ENCODE measurements at regions not wholly inside any gene's neighbourhood (a gene's known extent, or its start where the extent isn't known, plus 50 kb on each side); places are given as distances from the start of the nearest gene placed in this dataset.

GRCh38 chr3:159669766-159670165, 318.9 kb upstream of the IL12A start:
- Histone ChIP-seq H3K27me3 (ENCODE audit: low read length) (no peaks in the 10 kb centered on the region), H2AFZ (ENCODE audit: low read depth, low read length, severe bottlenecking) (no peak overlapping the region), H3F3A (ENCODE audit: insufficient read depth) (no peaks in the 10 kb centered on the region), H3K9me3 (ENCODE audit: insufficient read depth, low read length) (no peaks in the 10 kb centered on the region), H3K27ac (ENCODE audit: low read depth, low read length) (no peak overlapping the region), H3K36me3 (ENCODE audit: low read length) (no peaks in the 10 kb centered on the region), H3K9ac (ENCODE audit: low read length) (no peak overlapping the region), H4K20me1 (ENCODE audit: low read depth, low read length) (no peaks in the 10 kb centered on the region), H3K79me2 (ENCODE audit: insufficient read depth, low read length) (no peaks in the 10 kb centered on the region), H3K4me2 (ENCODE audit: low read depth, low read length, poor library complexity, severe bottlenecking) (no peak overlapping the region), H3K4me3 (ENCODE audit: insufficient read depth, low read length, poor library complexity, severe bottlenecking) (no peak overlapping the region), H3K9me2 (replicated peaks; ENCODE audit: insufficient read depth, low read length) (no peaks in the 10 kb centered on the region)
- TF ChIP-seq EZH2phosphoT487 (conservative IDR thresholded peaks at IDR 0.05; ENCODE audit: low read length) (no peak), CTCF (IDR thresholded peaks at IDR 0.05; ENCODE audit: insufficient read depth, low read length, poor library complexity, severe bottlenecking) (no peak)

GRCh38 chr3:159672728-159673688, 315.6 kb upstream of the IL12A start:
- H3K9me3 ChIP-seq (ENCODE audit: insufficient read depth, low read length): no peaks in the 10 kb centered on the region
- no peak overlapping the region for H3K27ac ChIP-seq (ENCODE audit: low read depth, low read length)
- no peaks in the 10 kb centered on the region for H4K20me1 ChIP-seq (ENCODE audit: low read depth, low read length)
- H3K9me2 ChIP-seq (replicated peaks; ENCODE audit: insufficient read depth, low read length): no peaks in the 10 kb centered on the region
- no peaks in the 10 kb centered on the region for H3K79me2 ChIP-seq (ENCODE audit: insufficient read depth, low read length)
- H3K27me3 ChIP-seq (ENCODE audit: low read length): no peaks in the 10 kb centered on the region
- H3K4me2 ChIP-seq (ENCODE audit: low read depth, low read length, poor library complexity, severe bottlenecking): no peak overlapping the region
- H3K36me3 ChIP-seq (ENCODE audit: low read length): no peaks in the 10 kb centered on the region
- no peak overlapping the region for H3K9ac ChIP-seq (ENCODE audit: low read length)
- no peaks in the 10 kb centered on the region for H3F3A ChIP-seq (ENCODE audit: insufficient read depth)
- no peak for TF ChIP-seq CTCF (IDR thresholded peaks at IDR 0.05; ENCODE audit: insufficient read depth, low read length, poor library complexity, severe bottlenecking)
- TF ChIP-seq EZH2phosphoT487 (conservative IDR thresholded peaks at IDR 0.05; ENCODE audit: low read length): no peak
- H2AFZ ChIP-seq (ENCODE audit: low read depth, low read length, severe bottlenecking): no peak overlapping the region
- no peak overlapping the region for H3K4me3 ChIP-seq (ENCODE audit: insufficient read depth, low read length, poor library complexity, severe bottlenecking)

- H4K20me1 ChIP-seq (ENCODE audit: low read depth, low read length): no peaks in the 10 kb centered on the region
- H3K36me3 ChIP-seq (ENCODE audit: low read length): no peaks in the 10 kb centered on the region
- H3F3A ChIP-seq (ENCODE audit: insufficient read depth): no peaks in the 10 kb centered on the region
- no peak overlapping the region for H3K4me2 ChIP-seq (ENCODE audit: low read depth, low read length, poor library complexity, severe bottlenecking)
- no peak overlapping the region for H3K27ac ChIP-seq (ENCODE audit: low read depth, low read length)
- H3K4me3 ChIP-seq (ENCODE audit: insufficient read depth, low read length, poor library complexity, severe bottlenecking): no peak overlapping the region
- H3K9ac ChIP-seq (ENCODE audit: low read length): no peak overlapping the region
- no peaks in the 10 kb centered on the region for H3K9me3 ChIP-seq (ENCODE audit: insufficient read depth, low read length)
- no peaks in the 10 kb centered on the region for H3K79me2 ChIP-seq (ENCODE audit: insufficient read depth, low read length)
- TF ChIP-seq CTCF (IDR thresholded peaks at IDR 0.05; ENCODE audit: insufficient read depth, low read length, poor library complexity, severe bottlenecking) (no peak), EZH2phosphoT487 (conservative IDR thresholded peaks at IDR 0.05; ENCODE audit: low read length) (no peak)
- H3K9me2 ChIP-seq (replicated peaks; ENCODE audit: insufficient read depth, low read length): no peaks in the 10 kb centered on the region
- no peaks in the 10 kb centered on the region for H3K27me3 ChIP-seq (ENCODE audit: low read length)
- H2AFZ ChIP-seq (ENCODE audit: low read depth, low read length, severe bottlenecking): no peak overlapping the region
Observed at GRCh38 chr3:159674583-159674982, 314.1 kb upstream of the IL12A start.

Data from SU-DHL-6 (cell line).